ENCODE measurements at regions not wholly inside any gene's neighbourhood (a gene's known extent, or its start where the extent isn't known, plus 50 kb on each side); places are given as distances from the start of the nearest gene placed in this dataset.

DNA sequence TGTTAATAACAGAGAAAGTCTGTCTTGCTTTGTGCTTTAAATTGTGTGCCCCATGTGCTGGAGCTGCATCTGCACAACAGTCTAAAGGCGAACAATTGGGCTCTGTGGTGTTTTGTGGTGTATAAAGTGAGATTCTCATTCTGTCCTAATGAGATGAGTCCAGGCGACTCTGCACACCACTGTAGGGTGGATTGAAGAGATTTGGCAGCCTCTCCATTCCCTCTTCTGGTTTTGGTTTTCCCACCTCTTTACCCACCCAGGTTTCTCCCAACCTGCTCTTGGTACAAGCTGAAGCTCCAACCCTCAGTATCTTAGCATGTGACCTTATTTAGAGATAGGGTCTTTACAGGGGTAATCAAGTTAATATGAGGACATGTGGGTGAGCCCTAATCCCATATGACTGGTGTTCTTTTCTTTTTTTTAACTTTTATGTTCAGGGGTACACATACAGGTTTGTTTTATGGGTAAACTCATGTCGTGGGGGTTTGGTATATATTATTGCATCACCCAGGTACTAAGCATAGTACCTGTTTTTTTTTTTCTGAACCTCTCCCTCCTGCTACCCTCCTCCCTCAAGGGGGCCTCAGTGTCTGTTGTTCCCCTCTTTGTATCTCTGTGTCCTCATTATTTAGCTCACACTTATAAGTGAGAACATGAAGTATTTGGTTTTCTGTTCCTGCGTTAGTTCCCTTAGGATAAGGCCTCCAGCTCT lies 217.6 kb upstream of the DTNBP1 start:
- CTCF ChIA-PET = interaction anchor here (0.6 to 2.8 kb wide), 12 partner anchors 10 to 523 kb away, joined by 3 to 12 read pairs (median 3); partner anchors contain the start of gene MYLIP
- H3K4me2 ChIP-seq = no peak overlapping the region
- H2AFZ ChIP-seq (ENCODE audit: low read depth) = no peak overlapping the region

DNA sequence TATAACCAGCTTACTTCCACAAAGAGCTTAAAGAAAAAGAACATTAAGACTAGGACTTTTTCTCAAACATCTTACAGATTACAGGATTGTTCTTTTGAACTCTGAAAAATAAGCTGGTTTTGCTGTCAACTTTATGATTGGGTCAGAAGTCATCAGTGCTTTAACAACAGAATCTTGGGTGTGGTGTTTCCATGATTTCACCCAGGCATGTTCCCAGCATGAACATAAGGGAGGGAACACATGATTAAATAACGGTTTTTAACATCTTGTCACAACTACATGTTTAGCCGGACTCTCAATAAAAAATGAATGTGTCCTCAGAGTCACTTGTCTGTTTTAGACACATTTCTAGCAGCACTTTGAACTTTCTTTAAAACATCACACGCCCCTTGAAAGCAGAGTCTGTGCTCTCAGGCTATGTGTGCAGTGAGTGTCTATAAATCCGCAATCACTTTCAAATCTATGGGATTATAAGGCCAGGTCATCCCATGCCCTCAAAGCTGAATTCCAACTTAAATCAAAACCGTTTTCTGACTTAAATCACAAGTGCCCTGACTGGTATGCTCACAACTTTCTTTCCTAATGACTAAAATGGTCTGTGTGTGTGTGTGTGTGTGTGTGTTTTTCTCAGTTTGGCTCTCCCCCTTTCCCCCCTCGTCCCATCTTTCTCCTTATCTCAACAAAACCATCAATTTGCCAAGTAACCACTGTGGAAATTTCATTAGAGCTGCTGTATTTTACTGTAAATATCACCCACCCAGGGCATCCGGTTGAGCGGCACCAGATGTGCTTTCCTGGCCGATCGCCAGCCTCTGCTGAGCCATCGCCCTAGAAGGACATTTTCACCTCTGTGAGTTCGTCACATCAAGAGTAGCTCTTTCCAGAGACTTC lies 216.8 kb upstream of the DTNBP1 start:
- no peak overlapping the region for H3K4me3 ChIP-seq (ENCODE audit: low read depth in 2 of 2, low read length in 1 of 2)
- no peaks in the 10 kb centered on the region for H3K79me2 ChIP-seq (ENCODE audit: insufficient read depth)
- H3K4me2 ChIP-seq = no peak overlapping the region
- peak; percentile 76 for DNase-seq
- no peaks in the 10 kb centered on the region for H3F3A ChIP-seq (replicated peaks; ENCODE audit: insufficient read depth)
- H3K9ac ChIP-seq = no peak overlapping the region
- H3K9me2 ChIP-seq = no peaks in the 10 kb centered on the region
- ChIA-PET CTCF (interaction anchor here (0.6 to 2.8 kb wide), 11 partner anchors 9 to 524 kb away, joined by 3 to 12 read pairs (median 3); partner anchors contain the start of gene MYLIP), POLR2A (interaction anchor here (1.3 to 2.5 kb wide), 2 partner anchors 249 to 251 kb away, joined by 4 to 13 read pairs; partner anchors contain the start of gene MYLIP)
- no peaks in the 10 kb centered on the region for H3K27me3 ChIP-seq (ENCODE audit: insufficient read depth)
- H4K20me1 ChIP-seq (ENCODE audit: insufficient read depth) = no peaks in the 10 kb centered on the region
- H2AFZ ChIP-seq (ENCODE audit: low read depth) = no peak overlapping the region
- peaks cover 4 to 33% of the 10 kb centered on the region in 2 experiments; a peak in 3 of 4 replicates for H3K4me1 ChIP-seq (ENCODE audit: control insufficient read depth in 1 of 2, insufficient read depth in 2 of 2, low read depth in 1 of 2, low read length in 1 of 2)
- no peaks in the 10 kb centered on the region for H3K36me3 ChIP-seq (replicated peaks in 1 of 2; ENCODE audit: control insufficient read depth in 1 of 2, insufficient read depth in 2 of 2, low read length in 1 of 2)
- H3K9me3 ChIP-seq = no peaks in the 10 kb centered on the region
- peak overlapping the region in 1 of 2 experiments; percentile 84; a peak in 2 of 4 replicates for H3K27ac ChIP-seq (ENCODE audit: low read depth in 2 of 2, low read length in 1 of 2)
- 25% methylated on average over 12 of the region's 12 CpGs for WGBS (ENCODE audit: low lambda C conversion rate)
- TF ChIP-seq FOXM1 (IDR thresholded peaks at IDR 0.05; ENCODE audit: low read depth) (no peak), TAF1 (IDR thresholded peaks at IDR 0.05; ENCODE audit: borderline replicate concordance, low read depth, low read length) (no peak), EP300 (IDR thresholded peaks at IDR 0.05; ENCODE audit: borderline replicate concordance in 1 of 2, low read depth in 1 of 2, low read length in 1 of 2) (peak in 1 of 2 experiments; percentile 96; a peak in 2 of 4 replicates), NRF1 (IDR thresholded peaks at IDR 0.05; ENCODE audit: low read depth, low read length) (no peak), JUND (IDR thresholded peaks at IDR 0.05) (no peak), RFX5 (IDR thresholded peaks at IDR 0.05; ENCODE audit: low read length) (no peak), RCOR1 (IDR thresholded peaks at IDR 0.05; ENCODE audit: low read length) (peak; percentile 92), SIN3A (IDR thresholded peaks at IDR 0.05; ENCODE audit: borderline replicate concordance, low read depth, low read length) (no peak), POLR2AphosphoS5 (IDR thresholded peaks at IDR 0.05; ENCODE audit: low read depth, low read length) (peak; percentile 37; the same call in 1 of the 2 replicates), MXI1 (IDR thresholded peaks at IDR 0.05; ENCODE audit: low read depth, low read length) (no peak; the same call in 1 of the 2 replicates), GABPA (IDR thresholded peaks at IDR 0.05; ENCODE audit: low read depth) (no peak), TEAD4 (IDR thresholded peaks at IDR 0.05; ENCODE audit: borderline replicate concordance, insufficient read depth) (peak; percentile 33; the same call in 1 of the 2 replicates), FOXJ3 (CRISPR knock-in tag; IDR thresholded peaks at IDR 0.05) (peak; percentile 91), EZH2phosphoT487 (IDR thresholded peaks at IDR 0.05; ENCODE audit: borderline replicate concordance, low read depth) (no peak)
- TF ChIP-seq, protein P1, sequence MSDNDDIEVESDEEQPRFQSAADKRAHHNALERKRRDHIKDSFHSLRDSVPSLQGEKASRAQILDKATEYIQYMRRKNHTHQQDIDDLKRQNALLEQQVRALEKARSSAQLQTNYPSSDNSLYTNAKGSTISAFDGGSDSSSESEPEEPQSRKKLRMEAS (IDR thresholded peaks at IDR 0.05; ENCODE audit: low read depth) = no peak
- TF ChIP-seq, protein P2, sequence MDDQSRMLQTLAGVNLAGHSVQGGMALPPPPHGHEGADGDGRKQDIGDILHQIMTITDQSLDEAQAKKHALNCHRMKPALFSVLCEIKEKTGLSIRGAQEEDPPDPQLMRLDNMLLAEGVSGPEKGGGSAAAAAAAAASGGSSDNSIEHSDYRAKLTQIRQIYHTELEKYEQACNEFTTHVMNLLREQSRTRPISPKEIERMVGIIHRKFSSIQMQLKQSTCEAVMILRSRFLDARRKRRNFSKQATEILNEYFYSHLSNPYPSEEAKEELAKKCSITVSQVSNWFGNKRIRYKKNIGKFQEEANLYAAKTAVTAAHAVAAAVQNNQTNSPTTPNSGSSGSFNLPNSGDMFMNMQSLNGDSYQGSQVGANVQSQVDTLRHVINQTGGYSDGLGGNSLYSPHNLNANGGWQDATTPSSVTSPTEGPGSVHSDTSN (IDR thresholded peaks at IDR 0.05) = 0 out of 2 replicates have a peak, but pooled peaks have one; percentile 9

More for the DNA sequence above, 217.6 kb upstream of the DTNBP1 start:
- no peaks in the 10 kb centered on the region for H3K79me2 ChIP-seq (ENCODE audit: insufficient read depth)
- H3K36me3 ChIP-seq (replicated peaks in 1 of 2; ENCODE audit: control insufficient read depth in 1 of 2, insufficient read depth in 2 of 2, low read length in 1 of 2) = no peaks in the 10 kb centered on the region
- DNase-seq = no peak
- TF ChIP-seq, protein P2 (IDR thresholded peaks at IDR 0.05) = no peak
- TF ChIP-seq EP300 (IDR thresholded peaks at IDR 0.05; ENCODE audit: borderline replicate concordance in 1 of 2, low read depth in 1 of 2, low read length in 1 of 2) (no peak), NRF1 (IDR thresholded peaks at IDR 0.05; ENCODE audit: low read depth, low read length) (no peak), MXI1 (IDR thresholded peaks at IDR 0.05; ENCODE audit: low read depth, low read length) (no peak)
- WGBS (ENCODE audit: low lambda C conversion rate) = 53% methylated on average over 4 of the region's 4 CpGs
- peaks cover 4 to 33% of the 10 kb centered on the region in 2 experiments; a peak in 3 of 4 replicates for H3K4me1 ChIP-seq (ENCODE audit: control insufficient read depth in 1 of 2, insufficient read depth in 2 of 2, low read depth in 1 of 2, low read length in 1 of 2)
- H4K20me1 ChIP-seq (ENCODE audit: insufficient read depth) = no peaks in the 10 kb centered on the region
- H3K9me2 ChIP-seq = no peaks in the 10 kb centered on the region
- no peaks in the 10 kb centered on the region for H3K27me3 ChIP-seq (ENCODE audit: insufficient read depth)
- no peaks in the 10 kb centered on the region for H3K9me3 ChIP-seq
- H3K9ac ChIP-seq = no peak overlapping the region
- peak overlapping the region in 1 of 2 experiments; percentile 84; a peak in 2 of 4 replicates for H3K27ac ChIP-seq (ENCODE audit: low read depth in 2 of 2, low read length in 1 of 2)
- POLR2A ChIA-PET = interaction anchor here (1.3 to 2.5 kb wide), 2 partner anchors 248 to 250 kb away, joined by 4 to 13 read pairs; partner anchors contain the start of gene MYLIP
- no peak overlapping the region for H3K4me3 ChIP-seq (ENCODE audit: low read depth in 2 of 2, low read length in 1 of 2)
- H3F3A ChIP-seq (replicated peaks; ENCODE audit: insufficient read depth) = no peaks in the 10 kb centered on the region
